ENCODE measurements at regions not wholly inside any gene's neighbourhood (a gene's known extent, or its start where the extent isn't known, plus 50 kb on each side); places are given as distances from the start of the nearest gene placed in this dataset.

DNA sequence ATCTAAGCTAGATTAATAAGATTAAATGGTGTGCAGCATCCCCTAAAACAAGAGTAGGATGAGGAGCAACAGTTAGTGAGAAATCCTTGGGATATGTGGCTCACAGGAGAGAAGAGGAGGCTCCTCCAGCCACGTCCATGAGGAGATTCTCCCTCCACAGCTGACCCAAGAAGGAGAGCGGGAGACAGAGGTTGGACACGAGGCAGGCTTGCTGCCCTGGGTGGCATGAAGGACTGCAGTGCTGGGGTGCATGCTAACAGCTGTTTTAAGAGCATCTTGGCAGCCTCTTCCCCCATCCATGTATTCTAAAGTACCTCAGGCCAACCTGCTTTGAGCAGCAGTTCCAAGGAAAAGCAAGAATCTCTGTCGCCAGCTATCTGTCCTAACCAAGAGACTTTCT is 284.4 kb upstream of the B3GAT1 start:
- Mint-ChIP-seq H3K4me3 (no peak overlapping the region), H3K27ac (no peak overlapping the region), H3K27me3 (ENCODE audit: low read depth) (no peaks in the 10 kb centered on the region; the same call in 1 of the 2 replicates), H3K9me3 (peaks cover 34% of the 10 kb centered on the region), H3K36me3 (no peaks in the 10 kb centered on the region), H3K4me1 (peaks cover 3% of the 10 kb centered on the region)
- TF ChIP-seq FOXJ3 (CRISPR knock-in tag; IDR thresholded peaks at IDR 0.05; ENCODE audit: borderline replicate concordance) = no peak
- TF ChIP-seq ATF1 (CRISPR knock-in tag; IDR thresholded peaks at IDR 0.05) = no peak
- TF ChIP-seq NFYB (CRISPR knock-in tag; conservative IDR thresholded peaks at IDR 0.05; ENCODE audit: low read depth) = no peak
- TF ChIP-seq, protein P1, sequence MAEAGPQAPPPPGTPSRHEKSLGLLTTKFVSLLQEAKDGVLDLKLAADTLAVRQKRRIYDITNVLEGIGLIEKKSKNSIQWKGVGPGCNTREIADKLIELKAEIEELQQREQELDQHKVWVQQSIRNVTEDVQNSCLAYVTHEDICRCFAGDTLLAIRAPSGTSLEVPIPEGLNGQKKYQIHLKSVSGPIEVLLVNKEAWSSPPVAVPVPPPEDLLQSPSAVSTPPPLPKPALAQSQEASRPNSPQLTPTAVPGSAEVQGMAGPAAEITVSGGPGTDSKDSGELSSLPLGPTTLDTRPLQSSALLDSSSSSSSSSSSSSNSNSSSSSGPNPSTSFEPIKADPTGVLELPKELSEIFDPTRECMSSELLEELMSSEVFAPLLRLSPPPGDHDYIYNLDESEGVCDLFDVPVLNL (CRISPR knock-in tag; IDR thresholded peaks at IDR 0.05; ENCODE audit: borderline replicate concordance, low read depth) = no peak
- TF ChIP-seq ZNF232 (CRISPR knock-in tag; IDR thresholded peaks at IDR 0.05) = no peak
- TF ChIP-seq FOXK1 (CRISPR knock-in tag; IDR thresholded peaks at IDR 0.05) = no peak
- TF ChIP-seq, protein P2, sequence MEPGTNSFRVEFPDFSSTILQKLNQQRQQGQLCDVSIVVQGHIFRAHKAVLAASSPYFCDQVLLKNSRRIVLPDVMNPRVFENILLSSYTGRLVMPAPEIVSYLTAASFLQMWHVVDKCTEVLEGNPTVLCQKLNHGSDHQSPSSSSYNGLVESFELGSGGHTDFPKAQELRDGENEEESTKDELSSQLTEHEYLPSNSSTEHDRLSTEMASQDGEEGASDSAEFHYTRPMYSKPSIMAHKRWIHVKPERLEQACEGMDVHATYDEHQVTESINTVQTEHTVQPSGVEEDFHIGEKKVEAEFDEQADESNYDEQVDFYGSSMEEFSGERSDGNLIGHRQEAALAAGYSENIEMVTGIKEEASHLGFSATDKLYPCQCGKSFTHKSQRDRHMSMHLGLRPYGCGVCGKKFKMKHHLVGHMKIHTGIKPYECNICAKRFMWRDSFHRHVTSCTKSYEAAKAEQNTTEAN (CRISPR knock-in tag; IDR thresholded peaks at IDR 0.05) = no peak
- TF ChIP-seq NR2C2 (CRISPR knock-in tag; IDR thresholded peaks at IDR 0.05) = no peak
- TF ChIP-seq ZNF263 (CRISPR knock-in tag; IDR thresholded peaks at IDR 0.05; ENCODE audit: low read depth) = no peak
- no peak for TF ChIP-seq TCF7 (CRISPR knock-in tag; IDR thresholded peaks at IDR 0.05; ENCODE audit: low read depth)
- no peak for TF ChIP-seq JUN (CRISPR knock-in tag; IDR thresholded peaks at IDR 0.05)
- TF ChIP-seq NR1H2 (CRISPR knock-in tag; IDR thresholded peaks at IDR 0.05) = no peak
- TF ChIP-seq, protein P3, sequence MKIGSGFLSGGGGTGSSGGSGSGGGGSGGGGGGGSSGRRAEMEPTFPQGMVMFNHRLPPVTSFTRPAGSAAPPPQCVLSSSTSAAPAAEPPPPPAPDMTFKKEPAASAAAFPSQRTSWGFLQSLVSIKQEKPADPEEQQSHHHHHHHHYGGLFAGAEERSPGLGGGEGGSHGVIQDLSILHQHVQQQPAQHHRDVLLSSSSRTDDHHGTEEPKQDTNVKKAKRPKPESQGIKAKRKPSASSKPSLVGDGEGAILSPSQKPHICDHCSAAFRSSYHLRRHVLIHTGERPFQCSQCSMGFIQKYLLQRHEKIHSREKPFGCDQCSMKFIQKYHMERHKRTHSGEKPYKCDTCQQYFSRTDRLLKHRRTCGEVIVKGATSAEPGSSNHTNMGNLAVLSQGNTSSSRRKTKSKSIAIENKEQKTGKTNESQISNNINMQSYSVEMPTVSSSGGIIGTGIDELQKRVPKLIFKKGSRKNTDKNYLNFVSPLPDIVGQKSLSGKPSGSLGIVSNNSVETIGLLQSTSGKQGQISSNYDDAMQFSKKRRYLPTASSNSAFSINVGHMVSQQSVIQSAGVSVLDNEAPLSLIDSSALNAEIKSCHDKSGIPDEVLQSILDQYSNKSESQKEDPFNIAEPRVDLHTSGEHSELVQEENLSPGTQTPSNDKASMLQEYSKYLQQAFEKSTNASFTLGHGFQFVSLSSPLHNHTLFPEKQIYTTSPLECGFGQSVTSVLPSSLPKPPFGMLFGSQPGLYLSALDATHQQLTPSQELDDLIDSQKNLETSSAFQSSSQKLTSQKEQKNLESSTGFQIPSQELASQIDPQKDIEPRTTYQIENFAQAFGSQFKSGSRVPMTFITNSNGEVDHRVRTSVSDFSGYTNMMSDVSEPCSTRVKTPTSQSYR (CRISPR knock-in tag; IDR thresholded peaks at IDR 0.05) = no peak
- TF ChIP-seq, protein P4, sequence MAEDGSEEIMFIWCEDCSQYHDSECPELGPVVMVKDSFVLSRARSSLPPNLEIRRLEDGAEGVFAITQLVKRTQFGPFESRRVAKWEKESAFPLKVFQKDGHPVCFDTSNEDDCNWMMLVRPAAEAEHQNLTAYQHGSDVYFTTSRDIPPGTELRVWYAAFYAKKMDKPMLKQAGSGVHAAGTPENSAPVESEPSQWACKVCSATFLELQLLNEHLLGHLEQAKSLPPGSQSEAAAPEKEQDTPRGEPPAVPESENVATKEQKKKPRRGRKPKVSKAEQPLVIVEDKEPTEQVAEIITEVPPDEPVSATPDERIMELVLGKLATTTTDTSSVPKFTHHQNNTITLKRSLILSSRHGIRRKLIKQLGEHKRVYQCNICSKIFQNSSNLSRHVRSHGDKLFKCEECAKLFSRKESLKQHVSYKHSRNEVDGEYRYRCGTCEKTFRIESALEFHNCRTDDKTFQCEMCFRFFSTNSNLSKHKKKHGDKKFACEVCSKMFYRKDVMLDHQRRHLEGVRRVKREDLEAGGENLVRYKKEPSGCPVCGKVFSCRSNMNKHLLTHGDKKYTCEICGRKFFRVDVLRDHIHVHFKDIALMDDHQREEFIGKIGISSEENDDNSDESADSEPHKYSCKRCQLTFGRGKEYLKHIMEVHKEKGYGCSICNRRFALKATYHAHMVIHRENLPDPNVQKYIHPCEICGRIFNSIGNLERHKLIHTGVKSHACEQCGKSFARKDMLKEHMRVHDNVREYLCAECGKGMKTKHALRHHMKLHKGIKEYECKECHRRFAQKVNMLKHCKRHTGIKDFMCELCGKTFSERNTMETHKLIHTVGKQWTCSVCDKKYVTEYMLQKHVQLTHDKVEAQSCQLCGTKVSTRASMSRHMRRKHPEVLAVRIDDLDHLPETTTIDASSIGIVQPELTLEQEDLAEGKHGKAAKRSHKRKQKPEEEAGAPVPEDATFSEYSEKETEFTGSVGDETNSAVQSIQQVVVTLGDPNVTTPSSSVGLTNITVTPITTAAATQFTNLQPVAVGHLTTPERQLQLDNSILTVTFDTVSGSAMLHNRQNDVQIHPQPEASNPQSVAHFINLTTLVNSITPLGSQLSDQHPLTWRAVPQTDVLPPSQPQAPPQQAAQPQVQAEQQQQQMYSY (CRISPR knock-in tag; IDR thresholded peaks at IDR 0.05) = no peak
- TF ChIP-seq EMX1 (CRISPR knock-in tag; IDR thresholded peaks at IDR 0.05) = no peak
- no peak for TF ChIP-seq NFATC4 (CRISPR knock-in tag; IDR thresholded peaks at IDR 0.05)
- TF ChIP-seq, protein P5, sequence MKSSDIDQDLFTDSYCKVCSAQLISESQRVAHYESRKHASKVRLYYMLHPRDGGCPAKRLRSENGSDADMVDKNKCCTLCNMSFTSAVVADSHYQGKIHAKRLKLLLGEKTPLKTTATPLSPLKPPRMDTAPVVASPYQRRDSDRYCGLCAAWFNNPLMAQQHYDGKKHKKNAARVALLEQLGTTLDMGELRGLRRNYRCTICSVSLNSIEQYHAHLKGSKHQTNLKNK (CRISPR knock-in tag; IDR thresholded peaks at IDR 0.05) = no peak
- DNase-seq (ENCODE audit: low spot score) = no peak
- POLR2A ChIA-PET = no interaction called here
- CTCF ChIA-PET = interaction anchor here (2.0 kb wide), 1 partner anchor 29 kb away, joined by 6 read pairs; no protein-coding TSS in a partner anchor
- no peak for ATAC-seq

DNA sequence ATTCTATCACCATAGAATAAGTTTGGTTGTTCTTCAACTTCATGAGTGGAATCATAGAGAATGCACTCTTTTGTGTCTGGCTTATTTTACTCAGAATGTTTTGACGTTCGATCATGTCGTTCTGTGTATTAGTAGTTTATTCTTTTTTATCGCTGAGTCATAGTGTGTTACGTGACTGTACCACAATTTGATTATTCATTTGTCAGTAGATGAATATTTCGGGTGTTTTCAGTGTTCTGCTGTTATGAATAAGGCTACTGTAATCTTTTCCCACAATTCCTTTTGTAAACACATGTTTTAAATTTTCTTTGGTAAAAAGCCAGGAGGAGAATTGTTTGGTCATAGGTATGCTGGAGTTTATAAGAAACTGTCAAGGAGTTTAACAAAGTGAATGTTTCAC is 279.9 kb upstream of the B3GAT1 start:
- TF ChIP-seq ZNF396 (CRISPR knock-in tag; IDR thresholded peaks at IDR 0.05; ENCODE audit: borderline replicate concordance) = no peak
- CTCF ChIA-PET = no interaction called here
- Mint-ChIP-seq H3K36me3 (no peaks in the 10 kb centered on the region), H3K4me3 (no peak overlapping the region), H3K9me3 (peaks cover 12% of the 10 kb centered on the region; the same call in 1 of the 2 replicates), H3K27me3 (ENCODE audit: low read depth) (no peaks in the 10 kb centered on the region; the same call in 1 of the 2 replicates), H3K4me1 (no peaks in the 10 kb centered on the region), H3K27ac (no peak overlapping the region)
- POLR2A ChIA-PET = no interaction called here
- ATAC-seq = no peak
- no peak for DNase-seq (ENCODE audit: low spot score)

Data from WTC11 (cell line).